Renal cortex interstitium (tissue), 11 donors: ENCODE measurements at regions not wholly inside any gene's neighbourhood (a gene's known extent, or its start where the extent isn't known, plus 50 kb on each side); places are given as distances from the start of the nearest gene placed in this dataset.

Experiments
- DNase-seq, 11 donors: peaks; one replicate each; pipeline ENCODE4 v3.0.0-alpha.2; 2013; ENCODE audit warnings: low read depth in 9 of 11, low spot score in 4 of 11; ENCODE audit errors: extremely low read depth in 1 of 11

- DNase-seq, result no peak
These were observed 218.5 kb upstream of the NR2F2 start for GRCh38 chr15:96112018-96112417.

- no peak for DNase-seq
These were observed 214.9 kb upstream of the NR2F2 start for GRCh38 chr15:96115642-96116041.

- DNase-seq, result no peak
These were observed 213.2 kb upstream of the NR2F2 start for GRCh38 chr15:96117270-96117669.

GRCh38 chr15:96119734-96120133 is 210.8 kb upstream of the NR2F2 start:
- no peak for DNase-seq

GRCh38 chr15:96121086-96121920 is 209.2 kb upstream of the NR2F2 start:
- peak in 1 of 11 donors; percentile 18 for DNase-seq

- no peak for DNase-seq
These were observed 208.1 kb upstream of the NR2F2 start for GRCh38 chr15:96122077-96123027.

- no peak for DNase-seq
These were observed 207.5 kb upstream of the NR2F2 start for GRCh38 chr15:96123028-96123400.

GRCh38 chr15:96123630-96124187 is 206.8 kb upstream of the NR2F2 start:
- no peak for DNase-seq

- no peak for DNase-seq
These were observed 206.1 kb upstream of the NR2F2 start for GRCh38 chr15:96124436-96124835.

- no peak for DNase-seq
These were observed 204.6 kb upstream of the NR2F2 start for GRCh38 chr15:96125721-96126415.

GRCh38 chr15:96126859-96127258 is 203.6 kb upstream of the NR2F2 start:
- DNase-seq, result no peak

- DNase-seq, result no peak
These were observed 199.8 kb upstream of the NR2F2 start for GRCh38 chr15:96130734-96131133.

- no peak for DNase-seq
These were observed 198.4 kb upstream of the NR2F2 start for GRCh38 chr15:96132126-96132525.

GRCh38 chr15:96135166-96136093 is 195.1 kb upstream of the NR2F2 start:
- no peak for DNase-seq

- DNase-seq, result no peak
These were observed 191.5 kb upstream of the NR2F2 start for GRCh38 chr15:96138985-96139384.

- DNase-seq, result no peak
These were observed 188.0 kb upstream of the NR2F2 start for GRCh38 chr15:96142498-96142897.

GRCh38 chr15:96144734-96145133 is 185.8 kb upstream of the NR2F2 start:
- no peak for DNase-seq

GRCh38 chr15:96146726-96147125 is 183.8 kb upstream of the NR2F2 start:
- DNase-seq, result no peak
